ENCODE measurements at regions not wholly inside any gene's neighbourhood (a gene's known extent, or its start where the extent isn't known, plus 50 kb on each side); places are given as distances from the start of the nearest gene placed in this dataset.

GRCh38 chr17:77726549-77727006 is 231.9 kb upstream of the TNRC6C start:
- no peak for DNase-seq (ENCODE audit: extremely low read depth in 1 of 4, low spot score in 3 of 4)
- CTCF ChIA-PET (ENCODE audit: low intra/inter-chr PET ratio): no interaction called here

More at GRCh38 chr17:77726549-77727006, 231.9 kb upstream of the TNRC6C start:
- H2AFZ ChIP-seq (ENCODE audit: low read depth, low read length): no peak overlapping the region
- no peaks in the 10 kb centered on the region for H3K36me3 ChIP-seq (ENCODE audit: control insufficient read depth, insufficient read depth, low read length)
- TF ChIP-seq, protein P1, sequence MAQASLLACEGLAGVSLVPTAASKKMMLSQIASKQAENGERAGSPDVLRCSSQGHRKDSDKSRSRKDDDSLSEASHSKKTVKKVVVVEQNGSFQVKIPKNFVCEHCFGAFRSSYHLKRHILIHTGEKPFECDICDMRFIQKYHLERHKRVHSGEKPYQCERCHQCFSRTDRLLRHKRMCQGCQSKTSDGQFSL (CRISPR knock-in tag; IDR thresholded peaks at IDR 0.05): no peak
- TF ChIP-seq, protein P1 (tag; IDR thresholded peaks at IDR 0.05): no peak
- TF ChIP-seq NCOA4 (IDR thresholded peaks at IDR 0.05; ENCODE audit: partially characterized antibody) (no peak), MYNN (IDR thresholded peaks at IDR 0.05) (no peak), MYNN (CRISPR knock-in tag; IDR thresholded peaks at IDR 0.05) (no peak)
- TF ChIP-seq, protein P2, sequence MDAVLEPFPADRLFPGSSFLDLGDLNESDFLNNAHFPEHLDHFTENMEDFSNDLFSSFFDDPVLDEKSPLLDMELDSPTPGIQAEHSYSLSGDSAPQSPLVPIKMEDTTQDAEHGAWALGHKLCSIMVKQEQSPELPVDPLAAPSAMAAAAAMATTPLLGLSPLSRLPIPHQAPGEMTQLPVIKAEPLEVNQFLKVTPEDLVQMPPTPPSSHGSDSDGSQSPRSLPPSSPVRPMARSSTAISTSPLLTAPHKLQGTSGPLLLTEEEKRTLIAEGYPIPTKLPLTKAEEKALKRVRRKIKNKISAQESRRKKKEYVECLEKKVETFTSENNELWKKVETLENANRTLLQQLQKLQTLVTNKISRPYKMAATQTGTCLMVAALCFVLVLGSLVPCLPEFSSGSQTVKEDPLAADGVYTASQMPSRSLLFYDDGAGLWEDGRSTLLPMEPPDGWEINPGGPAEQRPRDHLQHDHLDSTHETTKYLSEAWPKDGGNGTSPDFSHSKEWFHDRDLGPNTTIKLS (IDR thresholded peaks at IDR 0.05; ENCODE audit: borderline replicate concordance, low read depth): no peak
- H3K4me3 ChIP-seq: no peak overlapping the region
- H3K9me3 ChIP-seq (replicated peaks; ENCODE audit: control insufficient read depth, insufficient read depth, low read depth, low read length): no peaks in the 10 kb centered on the region; the same call in 1 of the 2 replicates
- 0 out of 5 replicates have a peak, but pooled peaks cover 0 to 5% of the 10 kb centered on the region in 2 experiments for H3K4me1 ChIP-seq (replicated peaks in 1 of 2; ENCODE audit: control insufficient read depth in 2 of 2, insufficient read depth in 2 of 2, low read length in 2 of 2)
- 0% methylated on average over 2 of the region's 4 CpGs for WGBS (ENCODE audit: insufficient coverage, low coverage, missing lambda C conversion rate)
- BruUV-seq (replicated peaks): no TSS peak
- no peak overlapping the region for H3K9ac ChIP-seq (ENCODE audit: insufficient read depth in 1 of 2, low read depth in 2 of 2, low read length in 2 of 2)
- ATAC-seq (no peak), FAIRE-seq (no peak)
- intact Hi-C loops (cut with micrococcal nuclease) (no loop called here), in situ Hi-C loops (cut with MboI) (no loop called here)
- no peaks in the 10 kb centered on the region for H3K9me1 ChIP-seq (ENCODE audit: control insufficient read depth, insufficient read depth, low read length)
- no peaks in the 10 kb centered on the region for H3K79me2 ChIP-seq (ENCODE audit: control insufficient read depth, insufficient read depth, low read length)
- peaks cover 27 to 64% of the 10 kb centered on the region in 2 experiments for H3K27me3 ChIP-seq (ENCODE audit: control insufficient read depth in 2 of 2, insufficient read depth in 2 of 2, low read length in 2 of 2)
- H3K4me2 ChIP-seq (ENCODE audit: insufficient read depth, low read length): no peak overlapping the region
- POLR2A ChIA-PET: interaction anchor here (0.5 kb wide), 1 partner anchor 578 kb away, joined by 3 read pairs; no protein-coding TSS in a partner anchor
- H4K20me1 ChIP-seq (replicated peaks; ENCODE audit: control insufficient read depth, insufficient read depth, low read length): no peaks in the 10 kb centered on the region
- H3K27ac ChIP-seq (ENCODE audit: extremely low read depth, low read depth, low read length): no peak overlapping the region
